Karpas-422 (cell line): ENCODE measurements at regions not wholly inside any gene's neighbourhood (a gene's known extent, or its start where the extent isn't known, plus 50 kb on each side); places are given as distances from the start of the nearest gene placed in this dataset.

ENCODE experiments used
- DNase-seq: peaks from one replicate; pipeline ENCODE4 v3.0.0-alpha.2; 2015
- H2AFZ ChIP-seq: fragments of 200-600 bp; sonication (generic); 2 replicates; pipeline ENCODE4 v1.6.1; 2014; ENCODE audit warnings: antibody characterized with exemption, low read length, mixed read lengths
- H3K27ac ChIP-seq: fragments of 200-600 bp; sonication (generic); 2 replicates; pipeline ENCODE4 v1.5.1; 2014; ENCODE audit warnings: mild to moderate bottlenecking, low read length, moderate library complexity
- H3K27me3 ChIP-seq: fragments of 200-600 bp; sonication (generic); 2 replicates; pipeline ENCODE4 v1.6.1; 2014; ENCODE audit warnings: low read length, mixed read lengths
- H3K36me3 ChIP-seq: fragments of 200-600 bp; sonication (generic); 2 replicates; pipeline ENCODE4 v1.6.1; 2014; ENCODE audit warnings: low read length, mixed read lengths; ENCODE audit not compliant: insufficient read depth
- H3K4me1 ChIP-seq: fragments of 200-600 bp; sonication (generic); 2 replicates; pipeline ENCODE4 v1.6.1; 2014; ENCODE audit warnings: mild to moderate bottlenecking, low read length, mixed read lengths
- H3K4me2 ChIP-seq: fragments of 200-600 bp; sonication (generic); 2 replicates; pipeline ENCODE4 v1.6.1; 2014; ENCODE audit warnings: low read length, low read depth, mild to moderate bottlenecking; ENCODE audit not compliant: poor library complexity, severe bottlenecking
- H3K4me3 ChIP-seq: fragments of 200-600 bp; sonication (generic); 2 replicates; pipeline ENCODE4 v1.5.1; 2014; ENCODE audit warnings: mild to moderate bottlenecking, antibody characterized with exemption, low read length, mixed read lengths
- H3K79me2 ChIP-seq: fragments of 200-600 bp; sonication (generic); 2 replicates; pipeline ENCODE4 v1.6.1; 2014; ENCODE audit warnings: mild to moderate bottlenecking, low read length, mixed read lengths
- H3K9ac ChIP-seq: fragments of 200-600 bp; sonication (generic); 2 replicates; pipeline ENCODE4 v1.6.0; 2014; ENCODE audit warnings: low read length
- H3K9me2 ChIP-seq: fragments of 200-600 bp; sonication (generic), shearing (Covaris generic); replicated peaks from 2 replicates; pipeline ENCODE4 v1.6.0; 2014; ENCODE audit warnings: mild to moderate bottlenecking, low read length, moderate library complexity; ENCODE audit not compliant: insufficient read depth
- H3K9me3 ChIP-seq: fragments of 300-700, 200-600 bp; sonication (generic); 2 replicates; pipeline ENCODE4 v1.6.1; 2014; ENCODE audit warnings: low read length, mixed read lengths
- H4K20me1 ChIP-seq: fragments of 200-600 bp; sonication (generic); 2 replicates; pipeline ENCODE4 v1.6.1; 2014; ENCODE audit warnings: mild to moderate bottlenecking, antibody characterized with exemption, low read length, low read depth; ENCODE audit not compliant: insufficient read depth

DNA sequence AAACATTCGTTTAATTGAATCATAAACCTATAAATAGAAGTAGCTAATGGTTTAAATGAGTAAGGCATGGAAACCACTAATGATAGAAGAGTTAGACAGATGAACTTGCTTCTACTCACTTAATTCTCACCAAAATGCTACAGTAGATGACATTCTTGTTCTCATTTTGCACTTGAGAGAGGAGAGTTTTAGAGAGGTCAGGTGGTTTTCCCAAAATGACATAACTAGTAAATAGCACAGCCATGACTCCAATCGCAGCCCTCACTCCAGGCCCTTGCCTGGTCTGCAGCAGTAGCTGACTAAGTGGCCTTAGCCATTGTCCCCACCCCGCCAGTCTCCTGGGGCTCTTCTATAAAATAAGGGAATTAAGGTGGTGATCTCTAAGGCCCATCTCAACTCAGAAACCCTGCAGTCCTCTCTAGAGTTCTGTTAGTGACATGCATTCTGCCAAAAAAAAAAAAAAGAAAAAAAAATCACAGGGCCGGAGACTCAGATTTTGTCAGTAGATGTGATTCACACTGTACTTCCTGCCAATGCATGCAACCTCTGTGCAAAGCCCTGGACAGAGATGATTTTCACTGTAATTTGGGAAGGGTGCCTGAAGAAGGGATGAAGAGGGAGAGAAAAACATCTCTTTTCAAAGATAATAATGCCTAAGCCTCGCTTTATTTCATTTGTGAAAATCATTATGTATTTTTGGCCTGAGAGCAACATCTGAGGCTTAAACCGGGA lies 221.8 kb downstream of the ANAPC1 start:
- Histone ChIP-seq H3K27ac (no peak overlapping the region), H3K79me2 (no peaks in the 10 kb centered on the region), H3K4me2 (no peak overlapping the region), H3K9me2 (no peaks in the 10 kb centered on the region), H3K9ac (no peak overlapping the region), H3K4me1 (peaks cover 14% of the 10 kb centered on the region; the same call in 1 of the 2 replicates), H4K20me1 (no peaks in the 10 kb centered on the region), H3K4me3 (no peak overlapping the region), H3K9me3 (no peaks in the 10 kb centered on the region), H3K27me3 (no peaks in the 10 kb centered on the region), H2AFZ (no peak overlapping the region), H3K36me3 (no peaks in the 10 kb centered on the region)
- DNase-seq: no peak

DNA sequence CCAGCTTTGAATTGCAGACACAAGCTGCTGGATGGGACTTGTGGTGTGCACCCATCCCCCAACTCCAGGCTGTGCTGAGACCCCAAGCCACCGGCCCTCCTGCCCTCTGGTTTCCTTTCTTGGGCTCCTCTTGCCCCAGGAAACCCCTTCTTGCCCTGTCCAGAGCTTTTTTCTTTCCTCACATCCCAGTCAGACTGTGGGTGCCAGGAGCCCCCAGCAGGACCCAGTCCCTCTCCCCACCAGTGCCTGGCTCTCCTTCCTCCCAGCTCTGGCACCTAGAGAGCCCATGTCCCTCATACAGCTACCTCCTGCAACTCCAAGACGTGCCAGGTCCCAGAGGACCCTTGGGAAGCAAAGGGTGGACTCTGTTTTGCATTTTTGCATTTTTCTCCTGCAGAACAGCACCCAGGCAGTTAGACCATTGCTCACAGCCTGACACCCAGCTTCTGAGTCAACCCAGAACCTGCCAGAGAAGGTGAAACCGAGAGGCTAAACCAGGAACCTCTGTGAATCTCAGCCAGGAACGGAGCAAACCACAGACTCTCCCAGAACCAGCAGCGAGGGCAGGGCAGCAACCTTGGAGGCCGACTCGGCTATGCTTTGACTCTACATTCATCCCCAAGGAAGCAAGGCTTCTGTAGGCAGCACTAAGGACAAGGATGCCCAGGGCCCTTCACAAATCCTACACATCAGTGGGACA lies 221.1 kb downstream of the ANAPC1 start:
- Histone ChIP-seq H3K4me3 (no peak overlapping the region), H3K4me2 (no peak overlapping the region), H3K79me2 (no peaks in the 10 kb centered on the region), H2AFZ (no peak overlapping the region), H4K20me1 (no peaks in the 10 kb centered on the region), H3K27me3 (no peaks in the 10 kb centered on the region), H3K9ac (no peak overlapping the region), H3K9me3 (no peaks in the 10 kb centered on the region), H3K27ac (no peak overlapping the region), H3K4me1 (peaks cover 14% of the 10 kb centered on the region; the same call in 1 of the 2 replicates), H3K36me3 (no peaks in the 10 kb centered on the region), H3K9me2 (no peaks in the 10 kb centered on the region)
- DNase-seq: no peak

DNA sequence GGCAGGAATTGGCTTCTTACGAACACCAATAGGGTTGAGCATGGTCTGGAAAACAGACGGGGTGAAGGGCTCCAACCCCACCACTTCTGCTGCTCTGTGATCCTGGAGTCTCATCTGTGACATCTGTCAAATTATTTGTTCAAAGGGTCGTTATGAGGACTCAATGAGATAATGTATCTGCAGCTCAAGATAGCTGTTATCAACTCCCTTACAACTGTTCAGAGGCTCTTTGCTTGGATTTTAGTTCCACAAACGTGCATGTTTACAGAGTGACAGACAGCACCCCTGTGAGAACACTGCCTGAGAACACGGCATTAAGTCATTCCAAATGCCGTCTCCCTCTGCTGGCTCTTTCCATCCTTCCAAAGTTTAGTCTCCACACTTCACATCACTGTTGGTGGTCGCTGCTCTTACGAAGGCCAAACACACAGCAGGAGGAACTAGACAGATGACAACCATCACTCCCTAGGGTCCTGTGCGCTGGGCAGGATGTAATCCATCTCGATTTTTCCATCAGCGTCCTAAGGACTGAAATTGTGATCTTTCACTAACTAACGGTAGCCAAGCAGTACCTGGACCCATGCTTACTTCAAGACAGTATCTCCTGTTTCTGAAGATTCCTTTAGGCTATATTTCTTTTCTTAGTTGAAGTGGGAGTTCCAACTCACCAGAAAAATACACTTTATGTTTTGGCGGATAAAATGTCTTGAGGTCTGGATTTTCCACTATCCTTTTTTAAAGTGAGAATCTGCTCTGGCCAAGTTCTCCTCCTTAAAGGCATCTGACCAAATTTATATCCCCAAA lies 220.3 kb downstream of the ANAPC1 start:
- Histone ChIP-seq H3K36me3 (no peaks in the 10 kb centered on the region), H3K9ac (no peak overlapping the region), H3K4me3 (no peak overlapping the region), H3K9me3 (no peaks in the 10 kb centered on the region), H3K27ac (no peak overlapping the region), H3K4me2 (no peak overlapping the region), H3K27me3 (no peaks in the 10 kb centered on the region), H3K9me2 (no peaks in the 10 kb centered on the region), H3K4me1 (peaks cover 14% of the 10 kb centered on the region; the same call in 1 of the 2 replicates), H4K20me1 (no peaks in the 10 kb centered on the region), H2AFZ (no peak overlapping the region), H3K79me2 (no peaks in the 10 kb centered on the region)
- DNase-seq: no peak

DNA sequence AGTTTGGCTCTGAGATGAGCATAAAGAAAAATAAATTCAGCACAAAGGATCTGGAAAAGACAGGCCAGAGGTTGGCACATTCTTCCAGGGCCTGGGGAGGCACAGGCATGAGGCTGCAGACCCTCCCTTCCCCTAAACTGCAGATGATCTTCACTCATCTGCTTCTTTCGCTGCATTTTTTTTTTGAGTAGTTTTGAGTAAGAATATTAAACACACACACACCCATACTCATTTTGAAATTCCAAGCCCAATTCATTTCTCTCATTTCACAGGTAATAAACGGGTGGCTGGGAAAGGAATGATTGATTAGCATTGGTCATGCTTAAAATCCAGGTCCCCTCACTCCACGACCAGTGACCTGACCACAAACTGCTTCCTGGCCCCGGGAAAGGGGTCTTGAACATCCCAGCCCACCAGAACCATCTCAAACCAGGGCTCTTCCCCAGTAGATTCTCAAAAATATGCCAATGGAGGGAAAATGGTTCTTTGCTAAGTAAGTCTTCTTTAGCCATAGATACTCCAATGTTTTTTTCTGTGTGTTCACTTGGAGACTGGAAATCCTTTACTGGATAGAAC lies 219.6 kb downstream of the ANAPC1 start:
- DNase-seq: no peak
- no peaks in the 10 kb centered on the region for H3K79me2 ChIP-seq

DNA sequence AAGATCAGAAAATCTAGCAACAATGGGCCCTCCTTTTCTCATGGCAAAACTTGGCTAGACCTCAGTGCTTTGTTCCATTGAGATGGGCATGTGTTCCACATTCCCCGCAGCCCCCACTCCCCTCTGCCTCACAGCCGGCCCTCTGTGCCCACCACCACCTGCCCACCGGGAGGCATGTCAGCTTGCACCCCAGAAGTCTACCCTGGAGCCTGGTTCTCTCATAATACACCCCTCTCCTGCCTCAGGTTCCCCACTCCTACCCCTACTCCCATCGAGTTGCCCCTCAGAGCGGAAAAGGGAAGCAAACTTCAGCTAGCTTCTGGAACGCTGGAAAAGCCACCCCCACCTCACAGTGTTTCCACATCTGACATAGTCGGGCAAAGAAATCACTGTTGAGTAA lies 219.0 kb downstream of the ANAPC1 start:
- Histone ChIP-seq H3K27ac (no peak overlapping the region), H3K27me3 (no peaks in the 10 kb centered on the region), H3K4me2 (no peak overlapping the region), H4K20me1 (no peaks in the 10 kb centered on the region), H3K79me2 (no peaks in the 10 kb centered on the region), H3K9ac (no peak overlapping the region), H3K36me3 (no peaks in the 10 kb centered on the region), H3K9me3 (no peaks in the 10 kb centered on the region), H2AFZ (no peak overlapping the region), H3K4me1 (peaks cover 6% of the 10 kb centered on the region; the same call in 1 of the 2 replicates), H3K4me3 (no peak overlapping the region), H3K9me2 (no peaks in the 10 kb centered on the region)
- no peak for DNase-seq

More for the DNA sequence above, 219.6 kb downstream of the ANAPC1 start:
- Histone ChIP-seq H3K9me3 (no peaks in the 10 kb centered on the region), H3K9me2 (no peaks in the 10 kb centered on the region), H3K4me1 (peaks cover 12% of the 10 kb centered on the region; the same call in 1 of the 2 replicates), H3K4me3 (no peak overlapping the region), H4K20me1 (no peaks in the 10 kb centered on the region), H2AFZ (no peak overlapping the region), H3K27me3 (no peaks in the 10 kb centered on the region), H3K27ac (no peak overlapping the region), H3K4me2 (no peak overlapping the region), H3K36me3 (no peaks in the 10 kb centered on the region), H3K9ac (no peak overlapping the region)

DNA sequence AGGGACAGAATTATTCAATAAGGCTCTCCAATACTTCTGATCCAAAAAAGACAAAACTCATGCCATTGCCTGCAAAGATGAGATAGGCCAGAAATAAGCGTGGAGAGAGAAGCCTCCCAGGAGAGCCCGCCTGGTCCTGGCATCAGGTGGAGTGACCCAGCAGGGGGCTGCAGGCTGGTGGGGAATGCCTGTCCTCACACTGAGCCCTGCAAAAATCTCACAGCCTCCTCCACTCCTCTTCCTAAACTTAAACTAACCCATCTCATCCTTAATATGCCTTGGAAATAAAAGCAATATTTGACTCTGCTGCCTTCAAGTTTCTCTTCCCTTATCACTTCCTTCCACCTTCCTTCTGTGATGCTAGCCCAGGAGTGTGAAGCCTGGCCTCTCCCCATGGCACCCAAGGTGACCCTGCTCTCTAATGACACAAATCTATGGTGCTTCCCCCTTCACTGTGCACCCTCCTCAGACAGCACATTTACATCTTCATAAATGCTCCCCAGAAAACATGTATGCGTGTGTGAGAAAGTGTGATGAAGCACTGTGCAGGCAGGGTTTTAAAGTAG lies 218.4 kb downstream of the ANAPC1 start:
- DNase-seq: no peak

DNA sequence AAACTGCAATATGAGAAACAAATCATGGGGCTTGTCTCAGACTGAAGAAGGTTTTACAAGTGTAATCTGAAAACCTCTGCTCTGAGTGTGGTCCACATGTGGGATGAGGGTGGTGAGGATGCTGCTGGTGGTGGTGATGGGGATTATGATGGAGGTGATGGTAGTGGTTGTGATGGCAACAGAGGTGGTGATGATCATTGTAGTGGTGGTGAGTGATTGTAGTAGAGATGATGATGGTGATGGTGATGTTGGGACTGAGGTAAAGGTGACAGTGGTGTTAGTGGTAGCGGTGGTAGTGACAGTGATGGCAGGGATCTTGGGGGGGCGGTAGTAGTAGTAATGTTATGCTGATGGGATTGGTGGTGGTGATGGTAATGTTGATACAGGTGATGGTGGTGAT lies 217.8 kb downstream of the ANAPC1 start:
- H3K4me2 ChIP-seq: no peak overlapping the region
- no peak overlapping the region for H3K4me3 ChIP-seq
- no peaks in the 10 kb centered on the region for H3K36me3 ChIP-seq
- no peak overlapping the region for H3K27ac ChIP-seq
- H3K9me2 ChIP-seq: no peaks in the 10 kb centered on the region
- H3K79me2 ChIP-seq: no peaks in the 10 kb centered on the region
- DNase-seq: no peak
- H2AFZ ChIP-seq: no peak overlapping the region
- peaks cover 13% of the 10 kb centered on the region for H3K4me1 ChIP-seq
- H3K9me3 ChIP-seq: no peaks in the 10 kb centered on the region
- no peaks in the 10 kb centered on the region for H3K27me3 ChIP-seq
- H4K20me1 ChIP-seq: no peaks in the 10 kb centered on the region
- H3K9ac ChIP-seq: no peak overlapping the region

More for the DNA sequence above, 218.4 kb downstream of the ANAPC1 start:
- no peak overlapping the region for H3K27ac ChIP-seq
- H3K36me3 ChIP-seq: no peaks in the 10 kb centered on the region
- no peak overlapping the region for H3K4me2 ChIP-seq
- H4K20me1 ChIP-seq: no peaks in the 10 kb centered on the region
- no peak overlapping the region for H3K9ac ChIP-seq
- H3K4me1 ChIP-seq: peaks cover 9% of the 10 kb centered on the region
- H3K27me3 ChIP-seq: no peaks in the 10 kb centered on the region
- H3K9me3 ChIP-seq: no peaks in the 10 kb centered on the region
- no peaks in the 10 kb centered on the region for H3K9me2 ChIP-seq
- no peak overlapping the region for H2AFZ ChIP-seq
- no peaks in the 10 kb centered on the region for H3K79me2 ChIP-seq
- H3K4me3 ChIP-seq: no peak overlapping the region
